GM12864 (cell line): ENCODE measurements at regions not wholly inside any gene's neighbourhood (a gene's known extent, or its start where the extent isn't known, plus 50 kb on each side); places are given as distances from the start of the nearest gene placed in this dataset.

Experiments used
- DNase-seq: peaks from one replicate; pipeline ENCODE4 v3.0.0-alpha.2; 2011; ENCODE audit warnings: low read depth
- H3K4me3 ChIP-seq: 2 replicates; pipeline ENCODE4 v1.5.1; 2011; ENCODE audit warnings: mild to moderate bottlenecking, low read depth, low read length, control low read depth
- CTCF ChIP-seq: IDR thresholded peaks from 2 replicates; pipeline ENCODE4 v1.5.1; 2011; ENCODE audit warnings: low read depth, mild to moderate bottlenecking, moderate library complexity, low read length, control low read depth, inconsistent platforms; ENCODE audit errors: missing control alignments

GRCh38 chr3:102102394-102102793 is 253.1 kb downstream of the NFKBIZ start:
- no peak for TF ChIP-seq CTCF
- DNase-seq: no peak
- H3K4me3 ChIP-seq: no peak overlapping the region

DNA sequence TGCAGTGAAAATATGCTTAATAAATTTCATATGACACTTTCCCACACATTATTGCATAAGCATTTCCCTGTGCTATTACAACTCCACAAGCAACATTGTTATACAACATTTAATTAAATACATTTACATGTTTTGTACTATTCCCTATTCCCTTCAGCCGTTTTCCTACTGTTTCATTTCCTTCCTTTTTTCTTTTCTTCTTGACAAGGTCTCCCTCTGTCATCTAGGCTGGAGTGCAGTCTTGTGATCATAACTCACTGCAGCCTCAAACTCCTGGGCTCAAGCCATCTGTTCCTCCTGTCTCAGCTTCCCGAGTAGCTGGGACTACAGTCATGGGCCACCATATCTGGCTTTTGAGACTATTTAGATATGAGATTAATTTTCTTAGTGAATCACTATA is 254.7 kb downstream of the NFKBIZ start:
- H3K4me3 ChIP-seq: no peak overlapping the region
- DNase-seq: no peak
- no peak for TF ChIP-seq CTCF

GRCh38 chr3:102105193-102105592 is 255.9 kb downstream of the NFKBIZ start:
- no peak for TF ChIP-seq CTCF
- DNase-seq: no peak
- H3K4me3 ChIP-seq: no peak overlapping the region

DNA sequence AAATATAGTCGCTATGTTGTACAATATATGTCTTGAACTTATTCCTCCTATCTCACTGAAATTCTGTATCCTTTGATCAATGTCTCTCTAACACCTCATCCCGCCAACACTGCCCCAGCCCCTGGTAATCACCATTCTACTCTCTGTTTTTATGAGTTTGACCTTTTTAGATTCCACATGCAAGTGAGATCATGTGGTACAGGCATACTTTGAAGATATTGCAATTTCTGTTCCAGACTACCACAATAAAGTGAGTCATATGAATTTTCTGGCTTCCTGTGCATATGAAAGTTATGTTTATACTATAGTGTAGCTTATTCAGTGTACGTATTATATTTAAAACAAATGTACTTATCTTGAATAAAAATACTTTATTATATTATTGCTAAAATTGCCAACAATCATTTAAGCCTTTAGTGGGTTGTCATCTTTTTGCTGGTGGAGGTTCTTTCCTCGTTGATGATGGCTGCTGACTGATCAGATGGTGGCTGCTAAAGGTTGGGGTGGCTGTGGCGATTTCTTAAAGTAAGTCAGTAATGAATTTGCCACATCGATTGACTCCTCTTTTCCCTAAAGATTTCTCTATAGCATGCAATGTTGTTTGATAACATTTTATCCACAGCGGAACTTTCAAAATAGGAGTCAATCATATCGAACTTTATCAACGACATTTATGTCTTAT is 257.2 kb downstream of the NFKBIZ start:
- no peak for DNase-seq
- no peak for TF ChIP-seq CTCF
- H3K4me3 ChIP-seq: no peak overlapping the region

GRCh38 chr3:102112704-102113230 is 263.5 kb downstream of the NFKBIZ start:
- no peak for DNase-seq
- no peak for TF ChIP-seq CTCF
- H3K4me3 ChIP-seq: no peak overlapping the region

GRCh38 chr3:102113421-102114041 is 264.2 kb downstream of the NFKBIZ start:
- no peak overlapping the region for H3K4me3 ChIP-seq
- no peak for TF ChIP-seq CTCF
- no peak for DNase-seq
